Peyer's patch (tissue), 4 donors: ENCODE measurements at regions not wholly inside any gene's neighbourhood (a gene's known extent, or its start where the extent isn't known, plus 50 kb on each side); places are given as distances from the start of the nearest gene placed in this dataset.

Experiments
- CTCF ChIP-seq, 6 experiments: fragments of 450-650 bp in 4 of 6; fragments of 200-600 bp in 2 of 6; sonication (generic) in 1 of 6; IDR thresholded peaks; one replicate each; pipeline ENCODE4 v1.5.1; 2017 to 2019; ENCODE audit warnings: antibody characterized with exemption in 6 of 6, mild to moderate bottlenecking in 3 of 6, moderate library complexity in 1 of 6
- POLR2A ChIP-seq, 2 donors: fragments of 450-650 bp; IDR thresholded peaks; one replicate each; pipeline ENCODE4 v1.5.1; 2017; ENCODE audit warnings: antibody characterized with exemption in 2 of 2, mild to moderate bottlenecking in 2 of 2, moderate library complexity in 2 of 2

- TF ChIP-seq CTCF (IDR thresholded peaks at IDR 0.05) (no peak), POLR2A (IDR thresholded peaks at IDR 0.05) (no peak)
Measured at GRCh38 chr7:91710881-91711280, 169.6 kb downstream of the MTERF1 start.
